Trophoblast cell (in vitro differentiated cells and primary cell): ENCODE measurements at regions not wholly inside any gene's neighbourhood (a gene's known extent, or its start where the extent isn't known, plus 50 kb on each side); places are given as distances from the start of the nearest gene placed in this dataset.

Source experiments
- DNase-seq, 2 donors: peaks; one replicate each; pipeline ENCODE4 v3.0.0-alpha.2; 2016
- H2AFZ ChIP-seq: 2 replicates; pipeline ENCODE4 v1.6.1; 2013; ENCODE audit warnings: low read length, moderate library complexity, mild to moderate bottlenecking; ENCODE audit not compliant: insufficient read depth, poor library complexity
- H2AK5ac ChIP-seq: 2 replicates; pipeline ENCODE4 v1.6.1; 2013; ENCODE audit warnings: mild to moderate bottlenecking, low read length
- H2BK120ac ChIP-seq: 2 replicates; pipeline ENCODE4 v1.6.1; 2013; ENCODE audit warnings: low read length, mild to moderate bottlenecking, moderate library complexity; ENCODE audit not compliant: insufficient read depth, poor library complexity
- H2BK12ac ChIP-seq: 2 replicates; pipeline ENCODE4 v1.6.1; 2013; ENCODE audit warnings: mild to moderate bottlenecking, low read length, moderate library complexity
- H2BK5ac ChIP-seq: 2 replicates; pipeline ENCODE4 v1.6.1; 2013; ENCODE audit warnings: low read length, low read depth, moderate library complexity, mild to moderate bottlenecking; ENCODE audit not compliant: poor library complexity
- H3K14ac ChIP-seq: 2 replicates; pipeline ENCODE4 v1.6.1; 2013; ENCODE audit warnings: mild to moderate bottlenecking, low read length
- H3K18ac ChIP-seq: 2 replicates; pipeline ENCODE4 v1.6.1; 2013; ENCODE audit warnings: mild to moderate bottlenecking, low read length
- H3K23ac ChIP-seq: 2 replicates; pipeline ENCODE4 v1.6.1; 2013; ENCODE audit warnings: low read length
- H3K27ac ChIP-seq: 2 replicates; pipeline ENCODE4 v1.5.1; 2013; ENCODE audit warnings: low read depth, mild to moderate bottlenecking, inconsistent platforms, low read length, moderate library complexity
- H3K27me3 ChIP-seq: 2 replicates; pipeline ENCODE4 v1.6.1; 2013; ENCODE audit warnings: inconsistent platforms, mild to moderate bottlenecking, low read length, moderate library complexity; ENCODE audit not compliant: insufficient read depth
- H3K36me3 ChIP-seq, 2 experiments: 1 replicate in 1 of 2; 2 replicates in 1 of 2; pipeline ENCODE4 v1.6.1; 2013; ENCODE audit warnings: low read length in 2 of 2, mild to moderate bottlenecking in 2 of 2, moderate library complexity in 1 of 2; ENCODE audit not compliant: insufficient read depth in 2 of 2, control insufficient read depth in 1 of 2
- H3K4ac ChIP-seq: 2 replicates; pipeline ENCODE4 v1.6.1; 2013; ENCODE audit warnings: low read depth, mild to moderate bottlenecking, low read length, moderate library complexity
- H3K4me1 ChIP-seq, 2 experiments: 1 replicate in 1 of 2; 2 replicates in 1 of 2; pipeline ENCODE4 v1.6.1; 2013; ENCODE audit warnings: low read length in 2 of 2, mild to moderate bottlenecking in 2 of 2, moderate library complexity in 1 of 2; ENCODE audit not compliant: insufficient read depth in 2 of 2, control insufficient read depth in 1 of 2
- H3K4me2 ChIP-seq: 2 replicates; pipeline ENCODE4 v1.6.1; 2013; ENCODE audit warnings: inconsistent platforms, mild to moderate bottlenecking, low read length, moderate library complexity
- H3K4me3 ChIP-seq: 2 replicates; pipeline ENCODE4 v1.5.1; 2013; ENCODE audit warnings: mild to moderate bottlenecking, low read depth, low read length, inconsistent platforms
- H3K79me1 ChIP-seq: one replicate; pipeline ENCODE4 v1.6.1; 2013; ENCODE audit warnings: low read length
- H3K79me2 ChIP-seq: 2 replicates; pipeline ENCODE4 v1.6.1; 2013; ENCODE audit warnings: low read length, mild to moderate bottlenecking; ENCODE audit not compliant: control insufficient read depth, insufficient read depth, poor library complexity
- H3K9ac ChIP-seq: 2 replicates; pipeline ENCODE4 v1.6.1; 2013; ENCODE audit warnings: mild to moderate bottlenecking, low read length
- H3K9me3 ChIP-seq: 2 replicates; pipeline ENCODE4 v1.6.1; 2013; ENCODE audit warnings: low read depth, mild to moderate bottlenecking, control low read depth, inconsistent platforms, low read length; ENCODE audit not compliant: insufficient read depth
- H4K12ac ChIP-seq: 2 replicates; pipeline ENCODE4 v1.6.1; 2013; ENCODE audit warnings: low read depth, mild to moderate bottlenecking, low read length, moderate library complexity
- H4K8ac ChIP-seq: 2 replicates; pipeline ENCODE4 v1.6.1; 2013; ENCODE audit warnings: low read depth, mild to moderate bottlenecking, low read length, moderate library complexity
- H4K91ac ChIP-seq: one replicate; pipeline ENCODE4 v1.6.1; 2013; ENCODE audit warnings: low read depth, mild to moderate bottlenecking, low read length, moderate library complexity
- WGBS: extraction: QIAGEN DNeasy Blood & Tissue Kit; methylation state at CpG from one replicate; pipeline ENCODE4 v1.1.7; 2013; ENCODE audit warnings: missing lambda C conversion rate; ENCODE audit not compliant: insufficient read length, insufficient coverage; ENCODE audit errors: extremely low coverage; 5-methylcytosine and 5-hydroxymethylcytosine counted together

GRCh38 chr4:177057186-177057585 lies 252.5 kb upstream of the NEIL3 start:
- Histone ChIP-seq H3K36me3 (no peaks in the 10 kb centered on the region), H3K79me1 (no peaks in the 10 kb centered on the region), H2AK5ac (no peak overlapping the region), H3K18ac (no peak overlapping the region), H3K27me3 (no peaks in the 10 kb centered on the region), H4K12ac (no peak overlapping the region), H3K4ac (no peak overlapping the region), H3K79me2 (no peaks in the 10 kb centered on the region), H2BK12ac (no peak overlapping the region), H2BK5ac (no peak overlapping the region), H3K9ac (no peak overlapping the region), H3K4me2 (no peak overlapping the region), H2BK120ac (no peak overlapping the region), H4K91ac (no peak overlapping the region), H3K27ac (no peak overlapping the region), H4K8ac (no peak overlapping the region), H3K23ac (no peak overlapping the region), H3K4me3 (no peak overlapping the region), H3K9me3 (no peaks in the 10 kb centered on the region), H2AFZ (no peak overlapping the region), H3K14ac (no peak overlapping the region), H3K4me1 (no peaks in the 10 kb centered on the region)
- DNase-seq = no peak
- no CpG with 5 or more reads among the region's 2 CpGs for WGBS

DNA sequence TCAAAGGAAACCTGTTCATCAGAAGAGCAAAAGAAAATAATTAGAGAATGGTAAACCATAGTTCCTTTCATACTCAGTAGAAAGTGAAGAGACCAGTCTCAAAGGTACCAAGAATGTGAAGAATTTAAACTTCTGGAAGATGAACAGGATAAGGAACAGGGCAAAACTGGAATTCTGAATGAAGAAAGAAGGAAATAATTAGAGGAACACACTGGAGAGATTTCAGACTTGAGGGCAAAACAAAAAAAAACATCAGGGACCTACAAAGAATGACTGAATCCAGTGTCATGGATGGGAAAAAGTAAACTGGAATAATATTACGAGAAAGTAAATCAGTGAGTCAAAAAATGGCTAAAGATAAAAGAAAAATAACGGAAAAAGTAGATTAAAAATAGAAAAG lies 245.6 kb upstream of the NEIL3 start:
- Histone ChIP-seq H3K27ac (no peak overlapping the region), H4K12ac (no peak overlapping the region), H4K91ac (no peak overlapping the region), H2AFZ (no peak overlapping the region), H2BK12ac (no peak overlapping the region), H2BK5ac (no peak overlapping the region), H3K14ac (no peak overlapping the region), H3K9ac (no peak overlapping the region), H2AK5ac (no peak overlapping the region), H3K79me1 (no peaks in the 10 kb centered on the region), H2BK120ac (no peak overlapping the region), H3K36me3 (no peaks in the 10 kb centered on the region), H3K18ac (no peak overlapping the region), H4K8ac (no peak overlapping the region), H3K4me3 (no peak overlapping the region), H3K9me3 (no peaks in the 10 kb centered on the region), H3K4me2 (no peak overlapping the region), H3K4ac (no peak overlapping the region), H3K4me1 (peaks cover 0 to 2% of the 10 kb centered on the region in 2 experiments), H3K27me3 (no peaks in the 10 kb centered on the region), H3K23ac (no peak overlapping the region), H3K79me2 (no peaks in the 10 kb centered on the region)
- WGBS = 80% methylated on average over 1 of the region's 2 CpGs
- no peak for DNase-seq

GRCh38 chr4:177064729-177065394 lies 244.8 kb upstream of the NEIL3 start:
- Histone ChIP-seq H3K79me2 (no peaks in the 10 kb centered on the region), H3K9me3 (no peaks in the 10 kb centered on the region), H2BK12ac (no peak overlapping the region), H3K9ac (no peak overlapping the region), H2BK120ac (no peak overlapping the region), H2AK5ac (no peak overlapping the region), H3K4ac (no peak overlapping the region), H3K18ac (no peak overlapping the region), H3K27ac (no peak overlapping the region), H3K14ac (no peak overlapping the region), H3K27me3 (no peaks in the 10 kb centered on the region), H3K4me3 (no peak overlapping the region), H4K8ac (no peak overlapping the region), H3K4me1 (peaks cover 0 to 2% of the 10 kb centered on the region in 2 experiments), H3K4me2 (no peak overlapping the region), H3K36me3 (no peaks in the 10 kb centered on the region), H2BK5ac (no peak overlapping the region), H3K23ac (no peak overlapping the region), H4K12ac (no peak overlapping the region), H3K79me1 (no peaks in the 10 kb centered on the region), H2AFZ (no peak overlapping the region), H4K91ac (no peak overlapping the region)
- DNase-seq = no peak
- no CpG with 5 or more reads among the region's 5 CpGs for WGBS

GRCh38 chr4:177066746-177067145 lies 242.9 kb upstream of the NEIL3 start:
- H3K14ac ChIP-seq = no peak overlapping the region

More at GRCh38 chr4:177066746-177067145, 242.9 kb upstream of the NEIL3 start:
- Histone ChIP-seq H4K8ac (no peak overlapping the region), H3K27me3 (no peaks in the 10 kb centered on the region), H4K12ac (no peak overlapping the region), H3K36me3 (no peaks in the 10 kb centered on the region), H3K4ac (no peak overlapping the region), H3K4me1 (peaks cover 0 to 2% of the 10 kb centered on the region in 2 experiments), H3K9ac (no peak overlapping the region), H4K91ac (no peak overlapping the region), H3K79me2 (no peaks in the 10 kb centered on the region), H2AFZ (no peak overlapping the region), H3K9me3 (no peaks in the 10 kb centered on the region), H3K79me1 (no peaks in the 10 kb centered on the region), H3K23ac (no peak overlapping the region), H3K27ac (no peak overlapping the region), H3K4me2 (no peak overlapping the region), H2BK120ac (no peak overlapping the region), H2BK12ac (no peak overlapping the region), H2BK5ac (no peak overlapping the region), H2AK5ac (no peak overlapping the region), H3K4me3 (no peak overlapping the region), H3K18ac (no peak overlapping the region)
- no peak for DNase-seq
- WGBS = no CpG with 5 or more reads among the region's 1 CpG
